Heart left ventricle (tissue), 13 donors: ENCODE measurements at regions not wholly inside any gene's neighbourhood (a gene's known extent, or its start where the extent isn't known, plus 50 kb on each side); places are given as distances from the start of the nearest gene placed in this dataset.

ENCODE experiments used
- POLR2A ChIP-seq, 2 donors: fragments of 450-650 bp; IDR thresholded peaks; one replicate each; pipeline ENCODE4 v1.6.1; 2017; ENCODE audit warnings: antibody characterized with exemption in 2 of 2, mild to moderate bottlenecking in 2 of 2, moderate library complexity in 2 of 2
- TF ChIP-seq, protein P1 (sequence below), 12 donors: fragments of 200-600 bp; sonication (generic) in 4 of 12; IDR thresholded peaks; one replicate each; pipeline versions ENCODE4 v1.5.0 to v1.8.0; 2018 to 2022; ENCODE audit warnings: antibody characterized with exemption in 12 of 12, mild to moderate bottlenecking in 5 of 12
- donor health status: ischemic (EF 13 %, LVEDD 7.1; RV severe dilation, severe dysfunction).
- donor health status: DM: no; HTN: yes; CAD: no.
- donor health status: DM: no; HTN: no; CAD: no.
- donor health status: ischemic (EF 25% LVEDD 6.9; RV normal size, moderate dysfunction).
- donor health status: ischemic (EF 25% LVEDD 5.7; RV mildly dilated, moderate dysfunction).
- donor health status: ischemic (EF 35%, LVEDD 5.7; RV mildly dilated, moderate dysfunction).
- donor health status: nonischemic (EF 11% LVEDD 7.7; RV severe dilation, severe dysfunction).
- donor health status: DM: yes; HTN: yes; CAD: no.
- donor health status: PGD.
- donor health status: ischemic (EF 29% LVEDD 5.4; RV normal size, mild dysfunction).
- donor health status: nonischemic (EF 23%, LVEDD 6.1; RV moderate dilation, normal function).

DNA sequence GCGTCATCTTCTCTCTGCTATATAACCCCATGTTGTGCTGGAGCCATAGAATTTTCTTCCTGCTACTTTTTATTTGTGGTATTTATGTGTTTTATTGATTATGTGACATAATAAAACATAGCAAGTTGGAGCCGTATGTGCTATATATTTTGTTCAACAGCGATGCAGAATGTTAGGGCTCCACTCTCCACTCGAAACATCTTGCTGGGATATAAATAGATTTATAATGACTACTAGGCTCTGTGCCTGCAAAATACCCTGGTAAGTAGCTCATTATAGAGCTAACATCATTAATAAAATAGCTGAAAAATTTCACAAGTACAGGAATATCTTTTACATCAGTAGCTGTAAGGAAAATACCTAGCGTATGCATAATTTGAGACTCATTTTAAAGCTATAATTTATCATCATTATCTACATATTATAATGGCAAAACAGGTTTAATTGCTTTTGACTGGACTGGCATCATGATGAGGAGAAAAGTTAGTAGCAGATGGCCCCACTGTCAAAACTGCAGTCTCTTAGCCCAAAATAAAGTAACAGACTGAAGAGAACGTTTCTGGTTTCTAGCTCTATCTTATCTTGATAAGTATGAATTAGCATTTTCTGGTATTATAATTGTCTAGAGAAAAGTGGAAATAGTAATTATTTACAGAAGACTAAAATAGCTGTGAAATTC is 263.0 kb downstream of the NEDD1 start:
- no peak for TF ChIP-seq POLR2A (IDR thresholded peaks at IDR 0.05)
- TF ChIP-seq, protein P1, sequence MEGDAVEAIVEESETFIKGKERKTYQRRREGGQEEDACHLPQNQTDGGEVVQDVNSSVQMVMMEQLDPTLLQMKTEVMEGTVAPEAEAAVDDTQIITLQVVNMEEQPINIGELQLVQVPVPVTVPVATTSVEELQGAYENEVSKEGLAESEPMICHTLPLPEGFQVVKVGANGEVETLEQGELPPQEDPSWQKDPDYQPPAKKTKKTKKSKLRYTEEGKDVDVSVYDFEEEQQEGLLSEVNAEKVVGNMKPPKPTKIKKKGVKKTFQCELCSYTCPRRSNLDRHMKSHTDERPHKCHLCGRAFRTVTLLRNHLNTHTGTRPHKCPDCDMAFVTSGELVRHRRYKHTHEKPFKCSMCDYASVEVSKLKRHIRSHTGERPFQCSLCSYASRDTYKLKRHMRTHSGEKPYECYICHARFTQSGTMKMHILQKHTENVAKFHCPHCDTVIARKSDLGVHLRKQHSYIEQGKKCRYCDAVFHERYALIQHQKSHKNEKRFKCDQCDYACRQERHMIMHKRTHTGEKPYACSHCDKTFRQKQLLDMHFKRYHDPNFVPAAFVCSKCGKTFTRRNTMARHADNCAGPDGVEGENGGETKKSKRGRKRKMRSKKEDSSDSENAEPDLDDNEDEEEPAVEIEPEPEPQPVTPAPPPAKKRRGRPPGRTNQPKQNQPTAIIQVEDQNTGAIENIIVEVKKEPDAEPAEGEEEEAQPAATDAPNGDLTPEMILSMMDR (IDR thresholded peaks at IDR 0.05), result no peak
